Neural progenitor cell (in vitro differentiated cells): ENCODE measurements at regions not wholly inside any gene's neighbourhood (a gene's known extent, or its start where the extent isn't known, plus 50 kb on each side); places are given as distances from the start of the nearest gene placed in this dataset.

Experiments
- DNase-seq: peaks from one replicate; pipeline ENCODE4 v3.0.0-alpha.2; 2016; ENCODE audit warnings: low spot score
- H2AFZ ChIP-seq: fragments of 200-600 bp; sonication (generic); replicated peaks from 2 replicates; pipeline ENCODE4 v1.6.1; 2016; ENCODE audit warnings: antibody characterized with exemption
- H3F3A ChIP-seq: fragments of 200-600 bp; sonication (generic); 2 replicates; pipeline ENCODE4 v1.6.1; 2016; ENCODE audit warnings: antibody characterized with exemption, low read depth
- H3K27ac ChIP-seq: fragments of 200-600 bp; sonication (generic); 2 replicates; pipeline ENCODE4 v1.5.1; 2016; ENCODE audit warnings: mild to moderate bottlenecking
- H3K27me3 ChIP-seq: fragments of 200-600 bp; sonication (generic); 2 replicates; pipeline ENCODE4 v1.6.1; 2016; ENCODE audit warnings: mild to moderate bottlenecking, moderate library complexity
- H3K36me3 ChIP-seq: fragments of 200-600 bp; sonication (generic); 2 replicates; pipeline ENCODE4 v1.5.1; 2016
- H3K4me1 ChIP-seq: fragments of 200-600 bp; sonication (generic); 2 replicates; pipeline ENCODE4 v1.6.1; 2016; ENCODE audit warnings: mixed run types
- H3K4me2 ChIP-seq: fragments of 200-600 bp; sonication (generic); 2 replicates; pipeline ENCODE4 v1.6.1; 2016
- H3K4me3 ChIP-seq: fragments of 200-600 bp; sonication (generic); 2 replicates; pipeline ENCODE4 v1.5.1; 2016
- H3K79me2 ChIP-seq: fragments of 200-600 bp; sonication (generic); 2 replicates; pipeline ENCODE4 v1.6.1; 2016; ENCODE audit warnings: low read depth
- H3K9ac ChIP-seq: fragments of 200-600 bp; sonication (generic); 2 replicates; pipeline ENCODE4 v1.6.1; 2016
- H3K9me3 ChIP-seq: fragments of 200-600 bp; sonication (generic); 2 replicates; pipeline ENCODE4 v1.5.1; 2016; ENCODE audit warnings: low read depth
- H4K20me1 ChIP-seq: fragments of 200-600 bp; sonication (generic); 2 replicates; pipeline ENCODE4 v1.6.1; 2016; ENCODE audit warnings: low read depth
- H3K27ac Mint-ChIP-seq: 3 replicates; pipeline ENCODE4 v1.8.0; 2021; ENCODE audit warnings: mixed read lengths
- H3K27me3 Mint-ChIP-seq: 2 replicates; pipeline ENCODE4 v1.8.0; 2022; ENCODE audit warnings: low read depth, mild to moderate bottlenecking, inconsistent platforms, moderate library complexity, mixed read lengths; ENCODE audit not compliant: insufficient read depth
- H3K36me3 Mint-ChIP-seq: 3 replicates; pipeline ENCODE4 v1.8.0; 2021; ENCODE audit warnings: mixed read lengths
- H3K4me1 Mint-ChIP-seq: 3 replicates; pipeline ENCODE4 v1.8.0; 2021; ENCODE audit warnings: mixed read lengths
- H3K4me3 Mint-ChIP-seq: 3 replicates; pipeline ENCODE4 v1.8.0; 2021; ENCODE audit warnings: mild to moderate bottlenecking, moderate library complexity, mixed read lengths
- H3K9me3 Mint-ChIP-seq: 3 replicates; pipeline ENCODE4 v1.8.0; 2020; ENCODE audit warnings: mixed read lengths
- CTCF ChIP-seq: fragments of 200-600 bp; sonication (generic); IDR thresholded peaks from 2 replicates; pipeline ENCODE4 v1.5.1; 2017; ENCODE audit warnings: antibody characterized with exemption, mild to moderate bottlenecking
- EZH2 ChIP-seq: fragments of 200-600 bp; sonication (generic); IDR thresholded peaks from 2 replicates; pipeline ENCODE4 v1.6.1; 2017; ENCODE audit warnings: antibody characterized with exemption, mild to moderate bottlenecking, moderate library complexity
- EZH2phosphoT487 ChIP-seq: fragments of 200-600 bp; sonication (generic); IDR thresholded peaks from 2 replicates; pipeline ENCODE4 v1.6.1; 2017; ENCODE audit warnings: antibody characterized with exemption

- Histone ChIP-seq H3K36me3 (no peaks in the 10 kb centered on the region), H3K27me3 (no peaks in the 10 kb centered on the region)
- peaks cover 4% of the 10 kb centered on the region for H3K9me3 Mint-ChIP-seq
Measured at GRCh38 chr22:49092716-49093115, 735.0 kb downstream of the BRD1 start.

GRCh38 chr22:49091917-49092545 lies 735.6 kb downstream of the BRD1 start:
- H4K20me1 ChIP-seq = no peaks in the 10 kb centered on the region
- no peak for DNase-seq
- no peaks in the 10 kb centered on the region for H3K27me3 ChIP-seq
- no peak overlapping the region for H3K9ac ChIP-seq
- H3K4me2 ChIP-seq = no peak overlapping the region
- Mint-ChIP-seq H3K4me1 (peaks cover 4% of the 10 kb centered on the region), H3K27ac (peak overlapping the region; percentile 53), H3K27me3 (peaks cover 11% of the 10 kb centered on the region), H3K9me3 (peaks cover 4% of the 10 kb centered on the region), H3K4me3 (no peak overlapping the region), H3K36me3 (no peaks in the 10 kb centered on the region)
- no peak for TF ChIP-seq CTCF
- TF ChIP-seq EZH2phosphoT487 = no peak
- no peak for TF ChIP-seq EZH2
- no peaks in the 10 kb centered on the region for H3K79me2 ChIP-seq
- H3K36me3 ChIP-seq = no peaks in the 10 kb centered on the region
- H3F3A ChIP-seq = no peaks in the 10 kb centered on the region
- no peaks in the 10 kb centered on the region for H3K4me1 ChIP-seq
- no peaks in the 10 kb centered on the region for H3K9me3 ChIP-seq
- no peak overlapping the region for H3K4me3 ChIP-seq
- no peak overlapping the region for H3K27ac ChIP-seq
- H2AFZ ChIP-seq = no peak overlapping the region

More at GRCh38 chr22:49092716-49093115, 735.0 kb downstream of the BRD1 start:
- Mint-ChIP-seq H3K36me3 (no peaks in the 10 kb centered on the region), H3K27ac (no peak overlapping the region), H3K4me1 (no peaks in the 10 kb centered on the region), H3K4me3 (no peak overlapping the region), H3K27me3 (peaks cover 6% of the 10 kb centered on the region)
- Histone ChIP-seq H4K20me1 (no peaks in the 10 kb centered on the region), H3K4me3 (no peak overlapping the region), H3K9me3 (no peaks in the 10 kb centered on the region), H3K4me2 (no peak overlapping the region), H3K4me1 (no peaks in the 10 kb centered on the region), H3K27ac (no peak overlapping the region), H3K79me2 (no peaks in the 10 kb centered on the region), H3F3A (no peaks in the 10 kb centered on the region), H3K9ac (no peak overlapping the region), H2AFZ (no peak overlapping the region)
- DNase-seq = no peak
- TF ChIP-seq CTCF (no peak), EZH2 (no peak), EZH2phosphoT487 (no peak)

- Histone ChIP-seq H3K4me1 (no peaks in the 10 kb centered on the region), H3K36me3 (no peaks in the 10 kb centered on the region), H3K27me3 (no peaks in the 10 kb centered on the region), H3F3A (no peaks in the 10 kb centered on the region), H3K9ac (no peak overlapping the region), H3K27ac (no peak overlapping the region), H2AFZ (no peak overlapping the region), H3K9me3 (no peaks in the 10 kb centered on the region), H3K79me2 (no peaks in the 10 kb centered on the region), H4K20me1 (no peaks in the 10 kb centered on the region), H3K4me3 (no peak overlapping the region), H3K4me2 (no peak overlapping the region)
- peaks cover 5% of the 10 kb centered on the region for H3K4me1 Mint-ChIP-seq
- H3K36me3 Mint-ChIP-seq = no peaks in the 10 kb centered on the region
- peak overlapping the region; percentile 53 for H3K27ac Mint-ChIP-seq
- H3K27me3 Mint-ChIP-seq = peaks cover 9% of the 10 kb centered on the region
- TF ChIP-seq EZH2 (no peak), CTCF (no peak), EZH2phosphoT487 (no peak)
- DNase-seq = no peak
- H3K9me3 Mint-ChIP-seq = peaks cover 4% of the 10 kb centered on the region
- no peak overlapping the region for H3K4me3 Mint-ChIP-seq
Measured at GRCh38 chr22:49091451-49091850, 736.2 kb downstream of the BRD1 start.
